Neural progenitor cell (in vitro differentiated cells): ENCODE measurements at regions not wholly inside any gene's neighbourhood (a gene's known extent, or its start where the extent isn't known, plus 50 kb on each side); places are given as distances from the start of the nearest gene placed in this dataset.
A peak's percentile ranks its signal among the peaks of the same experiment; 100 is the strongest.

Experiments used
- DNase-seq: peaks from one replicate; pipeline ENCODE4 v3.0.0-alpha.2; 2016; ENCODE audit warnings: low spot score
- H2AFZ ChIP-seq: fragments of 200-600 bp; sonication (generic); replicated peaks from 2 replicates; pipeline ENCODE4 v1.6.1; 2016; ENCODE audit warnings: antibody characterized with exemption
- H3F3A ChIP-seq: fragments of 200-600 bp; sonication (generic); 2 replicates; pipeline ENCODE4 v1.6.1; 2016; ENCODE audit warnings: antibody characterized with exemption, low read depth
- H3K27ac ChIP-seq: fragments of 200-600 bp; sonication (generic); 2 replicates; pipeline ENCODE4 v1.5.1; 2016; ENCODE audit warnings: mild to moderate bottlenecking
- H3K27me3 ChIP-seq: fragments of 200-600 bp; sonication (generic); 2 replicates; pipeline ENCODE4 v1.6.1; 2016; ENCODE audit warnings: mild to moderate bottlenecking, moderate library complexity
- H3K36me3 ChIP-seq: fragments of 200-600 bp; sonication (generic); 2 replicates; pipeline ENCODE4 v1.5.1; 2016
- H3K4me1 ChIP-seq: fragments of 200-600 bp; sonication (generic); 2 replicates; pipeline ENCODE4 v1.6.1; 2016; ENCODE audit warnings: mixed run types
- H3K4me2 ChIP-seq: fragments of 200-600 bp; sonication (generic); 2 replicates; pipeline ENCODE4 v1.6.1; 2016
- H3K4me3 ChIP-seq: fragments of 200-600 bp; sonication (generic); 2 replicates; pipeline ENCODE4 v1.5.1; 2016
- H3K79me2 ChIP-seq: fragments of 200-600 bp; sonication (generic); 2 replicates; pipeline ENCODE4 v1.6.1; 2016; ENCODE audit warnings: low read depth
- H3K9ac ChIP-seq: fragments of 200-600 bp; sonication (generic); 2 replicates; pipeline ENCODE4 v1.6.1; 2016
- H3K9me3 ChIP-seq: fragments of 200-600 bp; sonication (generic); 2 replicates; pipeline ENCODE4 v1.5.1; 2016; ENCODE audit warnings: low read depth
- H4K20me1 ChIP-seq: fragments of 200-600 bp; sonication (generic); 2 replicates; pipeline ENCODE4 v1.6.1; 2016; ENCODE audit warnings: low read depth
- H3K27ac Mint-ChIP-seq: 3 replicates; pipeline ENCODE4 v1.8.0; 2021; ENCODE audit warnings: mixed read lengths
- H3K27me3 Mint-ChIP-seq: 2 replicates; pipeline ENCODE4 v1.8.0; 2022; ENCODE audit warnings: low read depth, mild to moderate bottlenecking, inconsistent platforms, moderate library complexity, mixed read lengths; ENCODE audit not compliant: insufficient read depth
- H3K36me3 Mint-ChIP-seq: 3 replicates; pipeline ENCODE4 v1.8.0; 2021; ENCODE audit warnings: mixed read lengths
- H3K4me1 Mint-ChIP-seq: 3 replicates; pipeline ENCODE4 v1.8.0; 2021; ENCODE audit warnings: mixed read lengths
- H3K4me3 Mint-ChIP-seq: 3 replicates; pipeline ENCODE4 v1.8.0; 2021; ENCODE audit warnings: mild to moderate bottlenecking, moderate library complexity, mixed read lengths
- H3K9me3 Mint-ChIP-seq: 3 replicates; pipeline ENCODE4 v1.8.0; 2020; ENCODE audit warnings: mixed read lengths
- EZH2 ChIP-seq: fragments of 200-600 bp; sonication (generic); IDR thresholded peaks from 2 replicates; pipeline ENCODE4 v1.6.1; 2017; ENCODE audit warnings: antibody characterized with exemption, mild to moderate bottlenecking, moderate library complexity
- EZH2phosphoT487 ChIP-seq: fragments of 200-600 bp; sonication (generic); IDR thresholded peaks from 2 replicates; pipeline ENCODE4 v1.6.1; 2017; ENCODE audit warnings: antibody characterized with exemption
- TF ChIP-seq, protein P1 (sequence below): fragments of 200-600 bp; sonication (generic); IDR thresholded peaks from 2 replicates; pipeline ENCODE4 v1.5.1; 2017; ENCODE audit warnings: antibody characterized with exemption, mild to moderate bottlenecking

DNA sequence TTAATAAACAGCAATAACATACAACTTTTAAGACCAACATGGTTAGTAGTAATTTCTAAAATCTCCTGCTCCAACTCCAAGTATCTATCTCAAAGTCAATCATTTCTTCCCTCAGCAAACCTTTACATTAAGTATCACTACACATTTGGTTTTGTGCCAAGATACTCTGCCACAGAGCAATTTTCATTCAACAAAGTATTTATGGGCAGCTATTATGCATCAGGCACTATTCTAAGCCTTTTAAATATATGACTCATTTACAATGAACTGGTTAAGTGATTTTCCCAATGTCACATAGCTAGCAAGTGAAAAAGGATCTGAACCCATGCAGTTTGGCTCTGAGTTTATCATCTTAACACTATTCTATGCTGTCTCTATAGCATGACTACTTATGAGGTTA is 264.3 kb downstream of the NOL4 start:
- Histone ChIP-seq H2AFZ (no peak overlapping the region), H3K27ac (no peak overlapping the region), H3K36me3 (no peaks in the 10 kb centered on the region), H3K4me2 (no peak overlapping the region), H3K9me3 (no peaks in the 10 kb centered on the region), H3K4me3 (no peak overlapping the region), H3K4me1 (peaks cover 6% of the 10 kb centered on the region), H4K20me1 (no peaks in the 10 kb centered on the region), H3K9ac (no peak overlapping the region), H3K79me2 (no peaks in the 10 kb centered on the region), H3K27me3 (no peaks in the 10 kb centered on the region), H3F3A (no peaks in the 10 kb centered on the region)
- H3K27me3 Mint-ChIP-seq, result no peaks in the 10 kb centered on the region
- no peak overlapping the region for H3K27ac Mint-ChIP-seq
- DNase-seq, result no peak
- no peak overlapping the region for H3K4me3 Mint-ChIP-seq
- no peaks in the 10 kb centered on the region for H3K9me3 Mint-ChIP-seq
- H3K36me3 Mint-ChIP-seq, result no peaks in the 10 kb centered on the region
- peaks cover 8% of the 10 kb centered on the region for H3K4me1 Mint-ChIP-seq
- TF ChIP-seq EZH2phosphoT487 (no peak), EZH2 (no peak)
- TF ChIP-seq, protein P1, sequence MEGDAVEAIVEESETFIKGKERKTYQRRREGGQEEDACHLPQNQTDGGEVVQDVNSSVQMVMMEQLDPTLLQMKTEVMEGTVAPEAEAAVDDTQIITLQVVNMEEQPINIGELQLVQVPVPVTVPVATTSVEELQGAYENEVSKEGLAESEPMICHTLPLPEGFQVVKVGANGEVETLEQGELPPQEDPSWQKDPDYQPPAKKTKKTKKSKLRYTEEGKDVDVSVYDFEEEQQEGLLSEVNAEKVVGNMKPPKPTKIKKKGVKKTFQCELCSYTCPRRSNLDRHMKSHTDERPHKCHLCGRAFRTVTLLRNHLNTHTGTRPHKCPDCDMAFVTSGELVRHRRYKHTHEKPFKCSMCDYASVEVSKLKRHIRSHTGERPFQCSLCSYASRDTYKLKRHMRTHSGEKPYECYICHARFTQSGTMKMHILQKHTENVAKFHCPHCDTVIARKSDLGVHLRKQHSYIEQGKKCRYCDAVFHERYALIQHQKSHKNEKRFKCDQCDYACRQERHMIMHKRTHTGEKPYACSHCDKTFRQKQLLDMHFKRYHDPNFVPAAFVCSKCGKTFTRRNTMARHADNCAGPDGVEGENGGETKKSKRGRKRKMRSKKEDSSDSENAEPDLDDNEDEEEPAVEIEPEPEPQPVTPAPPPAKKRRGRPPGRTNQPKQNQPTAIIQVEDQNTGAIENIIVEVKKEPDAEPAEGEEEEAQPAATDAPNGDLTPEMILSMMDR, result no peak

- H3K79me2 ChIP-seq, result no peaks in the 10 kb centered on the region
- no peak overlapping the region for H3K9ac ChIP-seq
- Mint-ChIP-seq H3K4me3 (no peak overlapping the region), H3K36me3 (no peaks in the 10 kb centered on the region), H3K27me3 (no peaks in the 10 kb centered on the region), H3K4me1 (peaks cover 8% of the 10 kb centered on the region), H3K27ac (no peak overlapping the region), H3K9me3 (no peaks in the 10 kb centered on the region)
- no peaks in the 10 kb centered on the region for H3F3A ChIP-seq
- H3K4me3 ChIP-seq, result no peak overlapping the region
- TF ChIP-seq EZH2phosphoT487 (no peak), EZH2 (no peak)
- TF ChIP-seq, protein P1, result no peak
- H3K36me3 ChIP-seq, result no peaks in the 10 kb centered on the region
- peaks cover 6% of the 10 kb centered on the region for H3K4me1 ChIP-seq
- no peak overlapping the region for H3K4me2 ChIP-seq
- no peak for DNase-seq
- no peaks in the 10 kb centered on the region for H4K20me1 ChIP-seq
- no peak overlapping the region for H3K27ac ChIP-seq
- no peaks in the 10 kb centered on the region for H3K27me3 ChIP-seq
- H2AFZ ChIP-seq, result no peak overlapping the region
- no peaks in the 10 kb centered on the region for H3K9me3 ChIP-seq
Observed at GRCh38 chr18:33959609-33960008, 265.1 kb downstream of the NOL4 start.

- H3K27ac ChIP-seq, result no peak overlapping the region
- TF ChIP-seq EZH2phosphoT487, result no peak
- no peak for TF ChIP-seq EZH2
- TF ChIP-seq, protein P1, result no peak
- H3K4me1 ChIP-seq, result peaks cover 6% of the 10 kb centered on the region
- no peaks in the 10 kb centered on the region for H3K36me3 Mint-ChIP-seq
- H3F3A ChIP-seq, result no peaks in the 10 kb centered on the region
- H3K79me2 ChIP-seq, result no peaks in the 10 kb centered on the region
- H3K27me3 Mint-ChIP-seq, result no peaks in the 10 kb centered on the region
- H3K27me3 ChIP-seq, result no peaks in the 10 kb centered on the region
- no peaks in the 10 kb centered on the region for H3K36me3 ChIP-seq
- H3K4me3 ChIP-seq, result no peak overlapping the region
- no peak overlapping the region for H3K9ac ChIP-seq
- no peak overlapping the region for H3K4me2 ChIP-seq
- H3K27ac Mint-ChIP-seq, result no peak overlapping the region
- H2AFZ ChIP-seq, result peak overlapping the region; percentile 43
- H3K9me3 ChIP-seq, result no peaks in the 10 kb centered on the region
- H4K20me1 ChIP-seq, result no peaks in the 10 kb centered on the region
- peaks cover 8% of the 10 kb centered on the region for H3K4me1 Mint-ChIP-seq
- DNase-seq, result no peak
- no peaks in the 10 kb centered on the region for H3K9me3 Mint-ChIP-seq
- H3K4me3 Mint-ChIP-seq, result no peak overlapping the region
Observed at GRCh38 chr18:33957707-33958106, 267.0 kb downstream of the NOL4 start.
